ENCODE measurements at regions not wholly inside any gene's neighbourhood (a gene's known extent, or its start where the extent isn't known, plus 50 kb on each side); places are given as distances from the start of the nearest gene placed in this dataset.

DNA sequence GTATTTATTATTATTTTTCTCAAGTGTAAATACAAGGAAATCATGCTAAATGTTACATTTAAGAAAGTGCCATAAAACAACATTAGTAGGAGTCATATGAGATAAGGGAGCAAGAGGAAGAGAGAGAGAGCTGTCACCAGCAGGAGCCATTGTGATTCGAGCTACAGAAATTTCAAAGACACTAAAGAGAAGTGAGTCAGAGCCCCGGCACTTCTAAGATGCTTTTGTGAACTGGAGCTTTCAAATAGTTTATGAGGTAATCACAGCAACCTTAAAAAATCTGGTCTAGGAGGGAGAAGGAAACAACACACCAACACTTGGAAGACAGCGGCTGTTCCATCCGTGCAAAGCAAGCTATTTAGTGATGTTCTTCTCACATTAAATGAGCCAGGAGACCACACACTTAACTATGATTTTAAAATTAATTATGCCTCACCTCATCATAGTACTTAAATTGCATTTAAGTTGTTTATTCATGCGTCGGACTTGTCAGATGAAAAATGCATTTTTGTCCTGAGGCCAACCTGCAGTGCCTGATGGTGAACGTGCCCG lies 382.7 kb upstream of the SALL3 start:
- DNase-seq: no peak
- Mint-ChIP-seq H3K4me3 (no peak overlapping the region), H3K4me1 (no peaks in the 10 kb centered on the region), H3K9me3 (ENCODE audit: low read depth) (peaks cover 4% of the 10 kb centered on the region), H3K27ac (no peak overlapping the region), H3K27me3 (no peaks in the 10 kb centered on the region), H3K36me3 (ENCODE audit: low read depth) (no peaks in the 10 kb centered on the region)
- intact Hi-C loops (cut with DNase I, micrococcal nuclease): no loop called here
- no peak for ATAC-seq
- CTCF ChIA-PET: no interaction called here
- POLR2A ChIA-PET: no interaction called here

GRCh38 chr18:78601349-78601748 lies 378.3 kb upstream of the SALL3 start:
- H3K36me3 Mint-ChIP-seq (ENCODE audit: low read depth): no peaks in the 10 kb centered on the region
- no peaks in the 10 kb centered on the region for H3K9me3 Mint-ChIP-seq (ENCODE audit: low read depth)
- H3K4me1 Mint-ChIP-seq: no peaks in the 10 kb centered on the region
- no peak overlapping the region for H3K4me3 Mint-ChIP-seq
- DNase-seq (no peak), ATAC-seq (no peak)
- no peak overlapping the region for H3K27ac Mint-ChIP-seq
- ChIA-PET POLR2A (no interaction called here), CTCF (no interaction called here)
- intact Hi-C loops (cut with DNase I, micrococcal nuclease): no loop called here
- no peaks in the 10 kb centered on the region for H3K27me3 Mint-ChIP-seq

- DNase-seq: no peak
- no peak overlapping the region for H3K27ac Mint-ChIP-seq
- H3K9me3 Mint-ChIP-seq (ENCODE audit: low read depth): peaks cover 3% of the 10 kb centered on the region
- H3K4me1 Mint-ChIP-seq: no peaks in the 10 kb centered on the region
- ChIA-PET CTCF (no interaction called here), POLR2A (interaction anchor here (0.6 kb wide), 1 partner anchor 11 kb away, joined by 3 read pairs; no protein-coding TSS in a partner anchor)
- intact Hi-C loops (cut with DNase I, micrococcal nuclease): no loop called here
- no peaks in the 10 kb centered on the region for H3K36me3 Mint-ChIP-seq (ENCODE audit: low read depth)
- peaks cover 2% of the 10 kb centered on the region for H3K27me3 Mint-ChIP-seq
- H3K4me3 Mint-ChIP-seq: no peak overlapping the region
- no peak for ATAC-seq
These were observed 377.7 kb upstream of the SALL3 start for GRCh38 chr18:78601923-78602322.

- H3K4me3 Mint-ChIP-seq: no peak overlapping the region
- intact Hi-C loops (cut with DNase I, micrococcal nuclease): no loop called here
- DNase-seq: no peak
- ChIA-PET CTCF (no interaction called here), POLR2A (interaction anchor here (0.6 kb wide), 1 partner anchor 12 kb away, joined by 3 read pairs; no protein-coding TSS in a partner anchor)
- no peak for ATAC-seq
- H3K9me3 Mint-ChIP-seq (ENCODE audit: low read depth): peaks cover 3% of the 10 kb centered on the region
- no peaks in the 10 kb centered on the region for H3K4me1 Mint-ChIP-seq
- peaks cover 2% of the 10 kb centered on the region for H3K27me3 Mint-ChIP-seq
- no peaks in the 10 kb centered on the region for H3K36me3 Mint-ChIP-seq (ENCODE audit: low read depth)
- H3K27ac Mint-ChIP-seq: no peak overlapping the region
These were observed 377.2 kb upstream of the SALL3 start for GRCh38 chr18:78602430-78602829.

- intact Hi-C loops (cut with DNase I, micrococcal nuclease): no loop called here
- ChIA-PET POLR2A (no interaction called here), CTCF (no interaction called here)
- DNase-seq: no peak
- ATAC-seq: no peak
- peaks cover 2% of the 10 kb centered on the region for H3K27me3 Mint-ChIP-seq
- H3K27ac Mint-ChIP-seq: no peak overlapping the region
- H3K9me3 Mint-ChIP-seq (ENCODE audit: low read depth): peaks cover 3% of the 10 kb centered on the region
- H3K36me3 Mint-ChIP-seq (ENCODE audit: low read depth): no peaks in the 10 kb centered on the region
- no peaks in the 10 kb centered on the region for H3K4me1 Mint-ChIP-seq
- H3K4me3 Mint-ChIP-seq: no peak overlapping the region
These were observed 376.3 kb upstream of the SALL3 start for GRCh38 chr18:78603102-78603983.

- CTCF ChIA-PET: no interaction called here
- intact Hi-C loops (cut with DNase I, micrococcal nuclease): no loop called here
These were observed 374.4 kb upstream of the SALL3 start for GRCh38 chr18:78605255-78605654.

DNA sequence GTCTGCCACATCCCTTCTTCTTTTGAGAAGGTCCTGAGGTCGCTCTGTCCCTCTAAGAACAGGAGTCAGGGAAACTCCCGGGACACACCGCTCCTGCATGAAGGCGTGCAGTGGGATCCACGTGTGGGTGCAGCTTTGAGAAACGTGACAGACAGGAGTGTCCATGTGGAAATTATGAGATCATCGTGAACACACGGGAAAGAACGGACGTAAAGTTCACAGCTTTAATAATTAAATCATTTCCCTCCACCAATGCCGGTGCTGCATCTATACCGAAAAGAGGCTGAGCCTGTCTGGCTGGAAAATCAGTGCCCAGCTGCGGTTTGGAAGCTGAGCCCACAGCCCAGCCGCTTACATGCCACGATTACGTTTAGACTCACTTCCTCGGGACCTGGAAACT lies 372.4 kb upstream of the SALL3 start:
- no peaks in the 10 kb centered on the region for H3K36me3 Mint-ChIP-seq (ENCODE audit: low read depth)
- H3K27ac Mint-ChIP-seq: no peak overlapping the region
- H3K9me3 Mint-ChIP-seq (ENCODE audit: low read depth): peaks cover 3% of the 10 kb centered on the region
- peaks cover 2% of the 10 kb centered on the region for H3K27me3 Mint-ChIP-seq
- no peak for ATAC-seq
- no peak overlapping the region for H3K4me3 Mint-ChIP-seq
- CTCF ChIA-PET: no interaction called here
- intact Hi-C loops (cut with DNase I, micrococcal nuclease): no loop called here
- no peaks in the 10 kb centered on the region for H3K4me1 Mint-ChIP-seq
- POLR2A ChIA-PET: no interaction called here
- DNase-seq: no peak

More at GRCh38 chr18:78605255-78605654, 374.4 kb upstream of the SALL3 start:
- ATAC-seq (no peak), DNase-seq (no peak)
- H3K9me3 Mint-ChIP-seq (ENCODE audit: low read depth): peaks cover 3% of the 10 kb centered on the region
- no peak overlapping the region for H3K27ac Mint-ChIP-seq
- no peaks in the 10 kb centered on the region for H3K36me3 Mint-ChIP-seq (ENCODE audit: low read depth)
- H3K27me3 Mint-ChIP-seq: peaks cover 2% of the 10 kb centered on the region
- POLR2A ChIA-PET: no interaction called here
- no peak overlapping the region for H3K4me3 Mint-ChIP-seq
- no peaks in the 10 kb centered on the region for H3K4me1 Mint-ChIP-seq

DNA sequence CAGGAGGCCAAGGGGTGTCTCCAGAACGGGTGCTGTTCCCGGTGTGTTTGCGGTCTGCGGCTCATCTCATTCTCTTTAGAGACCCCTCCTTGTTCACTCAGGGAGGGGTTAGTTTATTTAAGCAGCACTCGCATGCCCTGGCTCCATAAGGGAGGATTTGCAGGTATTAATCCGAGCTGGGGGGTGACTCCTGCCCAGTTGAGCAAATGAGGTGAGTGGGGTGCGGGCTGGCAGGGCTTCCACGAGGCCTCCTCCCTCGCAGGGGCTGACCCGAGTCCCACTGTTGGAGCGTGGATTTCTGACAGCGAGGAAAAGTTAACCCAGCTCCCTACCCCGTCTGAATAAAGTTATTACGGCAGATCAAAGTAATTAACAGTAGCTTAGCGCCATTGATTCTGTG lies 371.8 kb upstream of the SALL3 start:
- Mint-ChIP-seq H3K4me1 (no peaks in the 10 kb centered on the region), H3K9me3 (ENCODE audit: low read depth) (peaks cover 3% of the 10 kb centered on the region), H3K27ac (no peak overlapping the region), H3K4me3 (no peak overlapping the region), H3K27me3 (peaks cover 2% of the 10 kb centered on the region), H3K36me3 (ENCODE audit: low read depth) (no peaks in the 10 kb centered on the region)
- CTCF ChIA-PET: no interaction called here
- intact Hi-C loops (cut with DNase I, micrococcal nuclease): no loop called here
- POLR2A ChIA-PET: no interaction called here
- ATAC-seq (no peak), DNase-seq (no peak)

- Mint-ChIP-seq H3K9me3 (ENCODE audit: low read depth) (peaks cover 7% of the 10 kb centered on the region), H3K36me3 (ENCODE audit: low read depth) (no peaks in the 10 kb centered on the region), H3K4me1 (no peaks in the 10 kb centered on the region), H3K27ac (no peak overlapping the region), H3K4me3 (no peak overlapping the region), H3K27me3 (peaks cover 2% of the 10 kb centered on the region)
- ChIA-PET POLR2A (no interaction called here), CTCF (no interaction called here)
- no peak for ATAC-seq
- DNase-seq: no peak
- intact Hi-C loops (cut with DNase I, micrococcal nuclease): no loop called here
These were observed 369.4 kb upstream of the SALL3 start for GRCh38 chr18:78610179-78610578.

GRCh38 chr18:78611201-78611800 lies 368.3 kb upstream of the SALL3 start:
- peaks cover 7% of the 10 kb centered on the region for H3K9me3 Mint-ChIP-seq (ENCODE audit: low read depth)

GRCh38 chr18:78611869-78612268 lies 367.7 kb upstream of the SALL3 start:
- Mint-ChIP-seq H3K4me3 (no peak overlapping the region), H3K36me3 (ENCODE audit: low read depth) (no peaks in the 10 kb centered on the region), H3K9me3 (ENCODE audit: low read depth) (peaks cover 9% of the 10 kb centered on the region), H3K4me1 (no peaks in the 10 kb centered on the region), H3K27me3 (peaks cover under 1% of the 10 kb centered on the region), H3K27ac (no peak overlapping the region)
- DNase-seq (no peak), ATAC-seq (no peak)
- ChIA-PET CTCF (no interaction called here), POLR2A (no interaction called here)
- intact Hi-C loops (cut with DNase I, micrococcal nuclease): no loop called here

More at GRCh38 chr18:78611201-78611800, 368.3 kb upstream of the SALL3 start:
- no peak for DNase-seq
- H3K4me1 Mint-ChIP-seq: no peaks in the 10 kb centered on the region
- H3K27me3 Mint-ChIP-seq: peaks cover 2% of the 10 kb centered on the region
- H3K27ac Mint-ChIP-seq: no peak overlapping the region
- intact Hi-C loops (cut with DNase I, micrococcal nuclease): no loop called here
- H3K4me3 Mint-ChIP-seq: no peak overlapping the region
- no peaks in the 10 kb centered on the region for H3K36me3 Mint-ChIP-seq (ENCODE audit: low read depth)
- ChIA-PET CTCF (no interaction called here), POLR2A (no interaction called here)
- ATAC-seq: no peak

DNA sequence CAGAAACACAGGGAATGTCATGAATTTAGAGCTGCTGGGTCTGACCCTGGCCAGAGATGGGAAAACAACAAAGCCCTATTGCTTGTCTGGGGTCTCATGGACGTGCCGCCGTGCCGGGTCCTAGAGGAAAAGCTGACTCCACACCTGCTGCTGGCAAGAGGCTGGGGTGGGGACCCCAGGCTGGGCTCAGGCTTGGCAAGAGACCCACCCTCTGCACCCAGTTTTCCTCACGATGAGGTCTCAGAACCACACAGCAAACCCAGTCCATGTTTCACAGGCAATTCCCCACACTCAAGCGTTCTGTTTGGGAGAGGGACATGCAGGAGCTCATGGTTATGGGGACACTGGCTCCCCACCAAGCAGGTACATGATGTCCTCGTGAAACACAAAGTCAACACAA lies 367.3 kb upstream of the SALL3 start:
- ChIA-PET CTCF (no interaction called here), POLR2A (no interaction called here)
- Mint-ChIP-seq H3K9me3 (ENCODE audit: low read depth) (peaks cover 13% of the 10 kb centered on the region), H3K36me3 (ENCODE audit: low read depth) (no peaks in the 10 kb centered on the region), H3K27me3 (no peaks in the 10 kb centered on the region), H3K4me1 (no peaks in the 10 kb centered on the region), H3K4me3 (no peak overlapping the region), H3K27ac (no peak overlapping the region)
- ATAC-seq (no peak), DNase-seq (no peak)
- intact Hi-C loops (cut with DNase I, micrococcal nuclease): no loop called here
